Fibroblast of lung (primary cell): ENCODE measurements at regions not wholly inside any gene's neighbourhood (a gene's known extent, or its start where the extent isn't known, plus 50 kb on each side); places are given as distances from the start of the nearest gene placed in this dataset.

Experiments used
- DNase-seq, 2 donors: peaks; one replicate each; pipeline versions ENCODE4 v3.0.0 to v3.0.0-alpha.2; 2010; ENCODE audit warnings: low read depth in 2 of 2
- H2AFZ ChIP-seq: 2 replicates; pipeline ENCODE4 v1.5.1; 2012; ENCODE audit warnings: low read length, control low read depth, inconsistent platforms
- H3K27ac ChIP-seq: 2 replicates; pipeline ENCODE4 v1.5.1; 2011; ENCODE audit warnings: low read length, control low read depth; ENCODE audit not compliant: insufficient read depth
- H3K27me3 ChIP-seq: 2 replicates; pipeline ENCODE4 v1.5.1; 2011; ENCODE audit warnings: mild to moderate bottlenecking, low read length; ENCODE audit not compliant: control insufficient read depth, insufficient read depth
- H3K36me3 ChIP-seq: 2 replicates; pipeline ENCODE4 v1.5.1; 2011; ENCODE audit warnings: low read length; ENCODE audit not compliant: control insufficient read depth, insufficient read depth
- H3K4me1 ChIP-seq: 2 replicates; pipeline ENCODE4 v1.5.1; 2011; ENCODE audit warnings: low read length; ENCODE audit not compliant: control insufficient read depth, insufficient read depth; ENCODE audit errors: extremely low read depth
- H3K4me2 ChIP-seq: 2 replicates; pipeline ENCODE4 v1.5.1; 2011; ENCODE audit warnings: low read length, control low read depth; ENCODE audit not compliant: insufficient read depth; ENCODE audit errors: extremely low read depth
- H3K4me3 ChIP-seq, 4 experiments: fragments of 200-600 bp in 1 of 4; sonication (generic) in 1 of 4; replicated peaks in 1 of 4; 2 replicates each; pipeline ENCODE4 v1.5.1; 2011 to 2016; ENCODE audit warnings: low read length in 4 of 4, low read depth in 3 of 4, mild to moderate bottlenecking in 3 of 4, control low read depth in 2 of 4, inconsistent platforms in 1 of 4, mixed read lengths in 1 of 4; ENCODE audit not compliant: insufficient read depth in 1 of 4; ENCODE audit errors: control extremely low read depth in 1 of 4
- H3K79me2 ChIP-seq: 2 replicates; pipeline ENCODE4 v1.5.1; 2012; ENCODE audit warnings: mild to moderate bottlenecking, low read length, inconsistent platforms; ENCODE audit not compliant: control insufficient read depth, insufficient read depth
- H3K9ac ChIP-seq: 2 replicates; pipeline ENCODE4 v1.5.1; 2011; ENCODE audit warnings: mild to moderate bottlenecking, low read length, control low read depth; ENCODE audit not compliant: insufficient read depth
- H3K9me3 ChIP-seq: 2 replicates; pipeline ENCODE4 v1.5.1; 2012; ENCODE audit warnings: low read depth, low read length; ENCODE audit not compliant: control insufficient read depth, insufficient read depth
- H4K20me1 ChIP-seq: 2 replicates; pipeline ENCODE4 v1.5.1; 2011; ENCODE audit warnings: low read length; ENCODE audit not compliant: control insufficient read depth, insufficient read depth; ENCODE audit errors: extremely low read depth
- EZH2 ChIP-seq: IDR thresholded peaks from 2 replicates; pipeline ENCODE4 v1.5.1; 2012; ENCODE audit warnings: low read length, control low read depth, mild to moderate bottlenecking; ENCODE audit errors: missing control alignments
- TF ChIP-seq, protein P1 (sequence below), 2 donors: IDR thresholded peaks in 1 of 2; conservative IDR thresholded peaks in 1 of 2; 1 replicate in 1 of 2; 2 replicates in 1 of 2; pipeline ENCODE4 v1.5.1; 2011 to 2012; ENCODE audit warnings: low read length in 2 of 2, control low read depth in 1 of 2, inconsistent platforms in 1 of 2, low read depth in 1 of 2, mild to moderate bottlenecking in 1 of 2

- no peak for DNase-seq
- Histone ChIP-seq H3K4me3 (no peak overlapping the region), H3K79me2 (no peaks in the 10 kb centered on the region), H4K20me1 (no peaks in the 10 kb centered on the region), H3K4me1 (no peaks in the 10 kb centered on the region), H3K36me3 (no peaks in the 10 kb centered on the region), H2AFZ (no peak overlapping the region), H3K9me3 (no peaks in the 10 kb centered on the region), H3K9ac (no peak overlapping the region), H3K27me3 (no peaks in the 10 kb centered on the region), H3K27ac (no peak overlapping the region), H3K4me2 (no peak overlapping the region)
- TF ChIP-seq, protein P1, sequence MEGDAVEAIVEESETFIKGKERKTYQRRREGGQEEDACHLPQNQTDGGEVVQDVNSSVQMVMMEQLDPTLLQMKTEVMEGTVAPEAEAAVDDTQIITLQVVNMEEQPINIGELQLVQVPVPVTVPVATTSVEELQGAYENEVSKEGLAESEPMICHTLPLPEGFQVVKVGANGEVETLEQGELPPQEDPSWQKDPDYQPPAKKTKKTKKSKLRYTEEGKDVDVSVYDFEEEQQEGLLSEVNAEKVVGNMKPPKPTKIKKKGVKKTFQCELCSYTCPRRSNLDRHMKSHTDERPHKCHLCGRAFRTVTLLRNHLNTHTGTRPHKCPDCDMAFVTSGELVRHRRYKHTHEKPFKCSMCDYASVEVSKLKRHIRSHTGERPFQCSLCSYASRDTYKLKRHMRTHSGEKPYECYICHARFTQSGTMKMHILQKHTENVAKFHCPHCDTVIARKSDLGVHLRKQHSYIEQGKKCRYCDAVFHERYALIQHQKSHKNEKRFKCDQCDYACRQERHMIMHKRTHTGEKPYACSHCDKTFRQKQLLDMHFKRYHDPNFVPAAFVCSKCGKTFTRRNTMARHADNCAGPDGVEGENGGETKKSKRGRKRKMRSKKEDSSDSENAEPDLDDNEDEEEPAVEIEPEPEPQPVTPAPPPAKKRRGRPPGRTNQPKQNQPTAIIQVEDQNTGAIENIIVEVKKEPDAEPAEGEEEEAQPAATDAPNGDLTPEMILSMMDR (conservative IDR thresholded peaks at IDR 0.05 in 1 of 2, IDR thresholded peaks at IDR 0.05 in 1 of 2; ENCODE audit: low read depth in 1 of 2, low read length in 2 of 2) = no peak
- no peak for TF ChIP-seq EZH2
Observed at GRCh38 chr11:81359476-81359875, 1374.2 kb downstream of the FAM181B start.

DNA sequence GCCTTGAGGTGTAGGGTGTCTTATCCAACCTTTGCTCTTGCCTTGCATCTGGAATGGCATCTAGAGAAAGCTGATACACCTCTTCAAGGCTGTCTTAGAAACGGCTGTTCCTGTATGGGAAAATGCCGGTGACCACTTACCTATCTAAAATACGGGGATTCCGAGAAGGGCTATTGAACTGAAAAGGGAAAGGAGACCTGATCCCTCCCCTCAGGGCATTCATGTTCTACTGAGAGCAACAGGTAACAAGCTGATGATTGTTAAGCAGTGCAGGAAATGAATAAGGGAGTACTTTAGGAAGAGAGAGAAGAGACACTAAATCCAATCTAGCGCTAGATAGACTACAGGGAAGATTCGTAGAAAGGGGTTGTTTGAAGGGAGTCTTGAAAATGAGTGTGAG is 1388.1 kb downstream of the FAM181B start:
- no peaks in the 10 kb centered on the region for H3K9me3 ChIP-seq
- no peak overlapping the region for H3K4me2 ChIP-seq
- H4K20me1 ChIP-seq = no peaks in the 10 kb centered on the region
- no peak overlapping the region for H3K4me3 ChIP-seq
- no peak for DNase-seq
- H3K36me3 ChIP-seq = no peaks in the 10 kb centered on the region
- no peak overlapping the region for H3K27ac ChIP-seq
- H3K79me2 ChIP-seq = no peaks in the 10 kb centered on the region
- no peak for TF ChIP-seq EZH2
- TF ChIP-seq, protein P1 (conservative IDR thresholded peaks at IDR 0.05 in 1 of 2, IDR thresholded peaks at IDR 0.05 in 1 of 2; ENCODE audit: low read depth in 1 of 2, low read length in 2 of 2) = no peak
- H2AFZ ChIP-seq = no peak overlapping the region
- no peaks in the 10 kb centered on the region for H3K4me1 ChIP-seq
- no peak overlapping the region for H3K9ac ChIP-seq
- no peaks in the 10 kb centered on the region for H3K27me3 ChIP-seq

DNA sequence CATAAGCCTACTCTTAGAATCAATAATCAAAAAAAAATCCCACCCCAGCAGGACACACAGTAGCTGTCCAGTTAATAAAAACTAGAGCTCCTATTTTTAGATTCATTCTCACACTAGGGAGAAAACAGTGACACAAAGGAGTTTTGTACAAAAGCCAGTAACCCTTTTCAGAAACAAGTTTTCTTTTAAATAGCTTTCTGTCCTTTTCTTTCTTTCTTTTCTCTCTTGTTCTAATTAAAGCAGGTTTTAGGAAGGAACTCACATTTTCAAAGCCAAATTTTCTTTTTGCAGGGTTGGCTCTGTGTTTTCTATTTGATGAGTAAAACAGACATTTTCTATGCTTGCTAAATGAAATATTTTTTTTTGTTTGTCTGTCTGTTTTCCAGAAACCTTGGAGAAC is 1390.7 kb downstream of the FAM181B start:
- Histone ChIP-seq H2AFZ (no peak overlapping the region), H3K36me3 (no peaks in the 10 kb centered on the region), H3K4me3 (no peak overlapping the region), H3K4me2 (no peak overlapping the region), H3K4me1 (no peaks in the 10 kb centered on the region), H3K79me2 (no peaks in the 10 kb centered on the region), H3K27me3 (no peaks in the 10 kb centered on the region), H4K20me1 (no peaks in the 10 kb centered on the region), H3K9ac (no peak overlapping the region), H3K27ac (no peak overlapping the region), H3K9me3 (no peaks in the 10 kb centered on the region)
- no peak for DNase-seq
- TF ChIP-seq EZH2 = no peak
- TF ChIP-seq, protein P1 (conservative IDR thresholded peaks at IDR 0.05 in 1 of 2, IDR thresholded peaks at IDR 0.05 in 1 of 2; ENCODE audit: low read depth in 1 of 2, low read length in 2 of 2) = no peak
